ENCODE measurements at regions not wholly inside any gene's neighbourhood (a gene's known extent, or its start where the extent isn't known, plus 50 kb on each side); places are given as distances from the start of the nearest gene placed in this dataset.

GRCh38 chr14:43790681-43791080, 716.4 kb downstream of the FSCB start:
- no peak for TF ChIP-seq ZNF70 (CRISPR knock-in tag; IDR thresholded peaks at IDR 0.05)
- no peak for TF ChIP-seq ZFP3 (CRISPR knock-in tag; IDR thresholded peaks at IDR 0.05)
- TF ChIP-seq ZFP30 (CRISPR knock-in tag; IDR thresholded peaks at IDR 0.05) = no peak
- no peak for TF ChIP-seq OSR1 (CRISPR knock-in tag; IDR thresholded peaks at IDR 0.05)
- TF ChIP-seq PATZ1 (CRISPR knock-in tag; IDR thresholded peaks at IDR 0.05; ENCODE audit: borderline replicate concordance) = no peak
- no peak for TF ChIP-seq CREB5 (CRISPR knock-in tag; IDR thresholded peaks at IDR 0.05; ENCODE audit: low read depth)
- no peak for TF ChIP-seq ZC3H10 (CRISPR knock-in tag; IDR thresholded peaks at IDR 0.05)
- TF ChIP-seq PPARA (CRISPR knock-in tag; IDR thresholded peaks at IDR 0.05; ENCODE audit: borderline replicate concordance) = no peak
- TF ChIP-seq TOX (CRISPR knock-in tag; IDR thresholded peaks at IDR 0.05; ENCODE audit: borderline replicate concordance) = no peak
